CD4-positive, alpha-beta T cell (primary cell): ENCODE measurements at regions not wholly inside any gene's neighbourhood (a gene's known extent, or its start where the extent isn't known, plus 50 kb on each side); places are given as distances from the start of the nearest gene placed in this dataset.

Source experiments
- ATAC-seq: fragments of 200-7000 bp; cut with Tn5 transposase; one replicate; pipeline ENCODE4 v1.10.0; 2022; ENCODE audit warnings: mild to moderate bottlenecking; ENCODE audit not compliant: poor library complexity
- CTCF ChIA-PET: fragments of 350-600 bp; sonication (Branson Sonifier 250); formaldehyde crosslinking; loops from one replicate; lab custom pipeline; 2021; ENCODE audit warnings: antibody characterized with exemption, inconsistent platforms; lab: Charles Lee
- POLR2A ChIA-PET: fragments of 350-600 bp; sonication (Branson Sonifier 250); formaldehyde crosslinking; loops from one replicate; lab custom pipeline; 2021; ENCODE audit warnings: antibody characterized with exemption, inconsistent platforms; lab: Charles Lee
- DNase-seq, 14 experiments: peaks; one replicate each; pipeline ENCODE4 v3.0.0-alpha.2; 2013 to 2020; ENCODE audit warnings: mixed read lengths in 2 of 14
- H3K27ac ChIP-seq, 2 donors: one replicate each; pipeline versions ENCODE4 v1.5.1 to v1.7.0; 2013; ENCODE audit warnings: low read length in 2 of 2, low read depth in 1 of 2, mild to moderate bottlenecking in 1 of 2
- H3K27me3 ChIP-seq, 2 experiments: 1 replicate in 1 of 2; 2 replicates in 1 of 2; pipeline versions ENCODE4 v1.6.1 to v1.7.0; 2013; ENCODE audit warnings: low read length in 2 of 2, control low read depth in 1 of 2, mild to moderate bottlenecking in 1 of 2, moderate library complexity in 1 of 2; ENCODE audit not compliant: insufficient read depth in 2 of 2, control insufficient read depth in 1 of 2
- H3K36me3 ChIP-seq: one replicate; pipeline ENCODE4 v1.6.1; 2013; ENCODE audit warnings: low read length, control low read depth; ENCODE audit not compliant: insufficient read depth
- H3K4me1 ChIP-seq: one replicate; pipeline ENCODE4 v1.6.1; 2013; ENCODE audit warnings: low read length, control low read depth; ENCODE audit not compliant: insufficient read depth
- H3K4me3 ChIP-seq: one replicate; pipeline ENCODE4 v1.5.1; 2013; ENCODE audit warnings: mild to moderate bottlenecking, low read length, moderate library complexity
- H3K9me3 ChIP-seq, 2 experiments: 1 replicate in 1 of 2; 2 replicates in 1 of 2; pipeline versions ENCODE4 v1.6.1 to v1.7.0; 2013; ENCODE audit warnings: low read length in 2 of 2, mild to moderate bottlenecking in 2 of 2, control low read depth in 1 of 2, moderate library complexity in 1 of 2; ENCODE audit not compliant: control insufficient read depth in 1 of 2, insufficient read depth in 1 of 2
- H3K27ac Mint-ChIP-seq: one replicate; pipeline ENCODE4 v1.8.0; 2020; ENCODE audit warnings: mixed read lengths
- H3K27me3 Mint-ChIP-seq: one replicate; pipeline ENCODE4 v1.8.0; 2021; ENCODE audit warnings: mixed read lengths
- H3K36me3 Mint-ChIP-seq: one replicate; pipeline ENCODE4 v1.8.0; 2021; ENCODE audit warnings: low read depth, mixed read lengths
- H3K4me1 Mint-ChIP-seq: one replicate; pipeline ENCODE4 v1.8.0; 2021; ENCODE audit warnings: low read depth, mixed read lengths
- H3K4me3 Mint-ChIP-seq: one replicate; pipeline ENCODE4 v1.8.0; 2020; ENCODE audit warnings: mild to moderate bottlenecking, mixed read lengths
- H3K9me3 Mint-ChIP-seq: one replicate; pipeline ENCODE4 v1.8.0; 2020; ENCODE audit warnings: mixed read lengths
- intact Hi-C, 2 experiments: fragments of 100-400 bp; cut with DNase I in 1 of 2; cut with micrococcal nuclease in 1 of 2; formaldehyde crosslinking; loops; one replicate each; pipeline versions ENCODE4 v1.15.1 to v1.9.0; 2023 to 2025; cut with DNase I, micrococcal nuclease
- TF ChIP-seq, protein P1 (sequence below): fragments of 200-600 bp; IDR thresholded peaks from one replicate; pipeline ENCODE4 v1.8.0; 2022; ENCODE audit warnings: antibody characterized with exemption, mild to moderate bottlenecking

DNA sequence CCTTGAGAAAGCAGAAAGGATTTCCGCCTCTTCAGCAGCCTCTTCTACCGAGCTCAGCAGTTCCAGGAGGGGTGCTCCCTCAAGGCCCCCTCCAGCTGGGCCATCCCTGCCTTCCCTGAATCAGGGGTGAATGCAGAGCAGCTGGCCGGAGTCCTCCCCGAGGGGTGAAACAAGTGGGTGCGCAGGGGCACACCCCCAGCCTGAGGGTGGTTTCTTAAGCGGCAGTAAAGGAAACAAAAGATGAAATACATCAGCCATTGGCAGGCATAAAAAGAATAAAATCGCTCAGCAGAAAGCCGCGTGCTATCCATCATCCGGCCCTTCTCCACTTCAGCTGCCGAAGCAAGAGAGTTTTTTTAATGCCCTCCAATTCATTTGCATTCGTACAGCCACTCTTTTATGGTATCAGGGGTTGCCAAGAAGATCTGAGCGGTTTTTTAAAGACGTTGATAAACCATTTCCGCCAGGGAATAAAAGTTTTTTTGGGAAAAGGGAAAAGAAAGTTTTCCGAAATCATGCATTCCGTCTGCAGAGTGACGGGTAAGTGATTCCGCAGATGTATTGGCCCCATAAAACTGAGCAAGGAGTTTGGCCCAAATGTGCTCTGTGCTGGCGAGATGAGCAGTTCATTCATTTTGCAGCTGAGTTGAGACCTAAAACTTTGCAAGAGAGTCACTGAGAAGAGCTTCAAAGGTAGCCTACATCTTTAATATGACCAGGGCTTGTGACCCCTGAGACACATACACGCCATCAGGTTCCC is 73.7 kb upstream of the ZC3H12A start:
- TF ChIP-seq, protein P1, sequence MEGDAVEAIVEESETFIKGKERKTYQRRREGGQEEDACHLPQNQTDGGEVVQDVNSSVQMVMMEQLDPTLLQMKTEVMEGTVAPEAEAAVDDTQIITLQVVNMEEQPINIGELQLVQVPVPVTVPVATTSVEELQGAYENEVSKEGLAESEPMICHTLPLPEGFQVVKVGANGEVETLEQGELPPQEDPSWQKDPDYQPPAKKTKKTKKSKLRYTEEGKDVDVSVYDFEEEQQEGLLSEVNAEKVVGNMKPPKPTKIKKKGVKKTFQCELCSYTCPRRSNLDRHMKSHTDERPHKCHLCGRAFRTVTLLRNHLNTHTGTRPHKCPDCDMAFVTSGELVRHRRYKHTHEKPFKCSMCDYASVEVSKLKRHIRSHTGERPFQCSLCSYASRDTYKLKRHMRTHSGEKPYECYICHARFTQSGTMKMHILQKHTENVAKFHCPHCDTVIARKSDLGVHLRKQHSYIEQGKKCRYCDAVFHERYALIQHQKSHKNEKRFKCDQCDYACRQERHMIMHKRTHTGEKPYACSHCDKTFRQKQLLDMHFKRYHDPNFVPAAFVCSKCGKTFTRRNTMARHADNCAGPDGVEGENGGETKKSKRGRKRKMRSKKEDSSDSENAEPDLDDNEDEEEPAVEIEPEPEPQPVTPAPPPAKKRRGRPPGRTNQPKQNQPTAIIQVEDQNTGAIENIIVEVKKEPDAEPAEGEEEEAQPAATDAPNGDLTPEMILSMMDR = no peak
- Histone ChIP-seq H3K36me3 (no peaks in the 10 kb centered on the region), H3K9me3 (no peaks in the 10 kb centered on the region), H3K27me3 (peaks cover 2 to 10% of the 10 kb centered on the region in 2 experiments), H3K4me1 (no peaks in the 10 kb centered on the region), H3K27ac (no peak overlapping the region), H3K4me3 (no peak overlapping the region)
- Mint-ChIP-seq H3K9me3 (no peaks in the 10 kb centered on the region), H3K36me3 (no peaks in the 10 kb centered on the region), H3K4me1 (no peaks in the 10 kb centered on the region), H3K27ac (no peak overlapping the region), H3K27me3 (peaks cover 21% of the 10 kb centered on the region), H3K4me3 (no peak overlapping the region)
- POLR2A ChIA-PET = no interaction called here
- CTCF ChIA-PET = no interaction called here
- no peak for DNase-seq
- intact Hi-C loops = no loop called here
- no peak for ATAC-seq

DNA sequence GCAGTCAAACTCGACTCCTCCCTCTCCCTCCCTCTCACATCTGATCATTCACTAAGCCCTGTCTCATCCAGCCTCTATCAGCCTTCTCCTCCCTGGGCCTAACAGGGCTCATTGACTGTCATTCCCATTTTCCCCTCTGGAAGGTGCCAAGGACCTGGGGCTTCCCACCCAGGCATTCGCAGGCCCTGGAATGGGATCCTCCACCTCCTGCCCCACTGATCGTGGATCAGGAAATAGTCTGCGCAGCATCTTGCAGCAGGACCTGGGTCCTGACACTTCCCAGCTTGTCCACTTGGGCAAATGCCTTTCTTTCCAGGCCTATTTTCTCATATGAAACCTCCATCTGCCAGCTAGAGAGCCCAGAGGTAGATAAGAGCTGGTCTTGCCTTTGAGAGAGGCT is 71.2 kb upstream of the ZC3H12A start:
- TF ChIP-seq, protein P1 = no peak
- no peaks in the 10 kb centered on the region for H3K4me1 ChIP-seq
- H3K9me3 ChIP-seq = no peaks in the 10 kb centered on the region
- peaks cover 2% of the 10 kb centered on the region for H3K27me3 Mint-ChIP-seq
- H3K4me3 Mint-ChIP-seq = no peak overlapping the region
- no peaks in the 10 kb centered on the region for H3K9me3 Mint-ChIP-seq
- no peak for DNase-seq
- ChIA-PET CTCF (no interaction called here), POLR2A (no interaction called here)
- no peaks in the 10 kb centered on the region for H3K27me3 ChIP-seq
- H3K36me3 ChIP-seq = no peaks in the 10 kb centered on the region
- H3K27ac ChIP-seq = no peak overlapping the region
- H3K4me1 Mint-ChIP-seq = no peaks in the 10 kb centered on the region
- H3K27ac Mint-ChIP-seq = no peak overlapping the region
- H3K36me3 Mint-ChIP-seq = no peaks in the 10 kb centered on the region
- no peak overlapping the region for H3K4me3 ChIP-seq
- intact Hi-C loops = no loop called here
- no peak for ATAC-seq

DNA sequence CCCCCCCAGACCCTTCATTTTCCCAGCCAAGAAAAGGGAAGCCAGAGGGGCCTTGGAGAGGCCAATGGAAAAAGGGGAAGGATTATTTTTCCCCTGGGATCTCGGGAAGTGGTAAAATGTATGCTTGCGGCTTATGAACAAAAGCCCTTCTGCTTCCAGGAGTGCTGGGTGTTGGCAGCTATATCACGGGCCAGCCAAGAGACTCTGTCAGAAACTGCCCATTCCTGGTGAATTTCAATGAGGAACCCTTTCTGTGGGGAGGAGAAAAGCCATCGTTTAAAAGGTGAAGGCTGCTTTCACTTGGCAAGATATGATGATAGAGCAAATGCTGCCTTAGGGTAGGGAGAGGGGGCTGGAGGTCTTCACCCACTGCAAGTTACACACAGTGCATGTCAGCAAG is 69.7 kb upstream of the ZC3H12A start:
- Mint-ChIP-seq H3K4me1 (no peaks in the 10 kb centered on the region), H3K36me3 (no peaks in the 10 kb centered on the region), H3K4me3 (no peak overlapping the region), H3K27me3 (no peaks in the 10 kb centered on the region), H3K9me3 (no peaks in the 10 kb centered on the region), H3K27ac (no peak overlapping the region)
- TF ChIP-seq, protein P1 = no peak
- Histone ChIP-seq H3K27ac (no peak overlapping the region), H3K36me3 (no peaks in the 10 kb centered on the region), H3K27me3 (peaks cover 0 to 2% of the 10 kb centered on the region in 2 experiments), H3K4me1 (no peaks in the 10 kb centered on the region), H3K9me3 (no peaks in the 10 kb centered on the region), H3K4me3 (no peak overlapping the region)
- intact Hi-C loops = no loop called here
- ATAC-seq (no peak), DNase-seq (no peak)
- CTCF ChIA-PET = no interaction called here
- POLR2A ChIA-PET = no interaction called here
